Stomach (tissue), 8 donors: ENCODE measurements at regions not wholly inside any gene's neighbourhood (a gene's known extent, or its start where the extent isn't known, plus 50 kb on each side); places are given as distances from the start of the nearest gene placed in this dataset.

Source experiments
- DNase-seq, 2 donors: peaks; one replicate each; pipeline versions ENCODE4 v3.0.0 to v3.0.0-alpha.2; 2013 to 2019
- H3K27ac ChIP-seq, 5 donors: fragments of 200-600 bp in 4 of 5; sonication (generic) in 4 of 5; one replicate each; pipeline ENCODE4 v1.5.1; 2013 to 2019; ENCODE audit warnings: mild to moderate bottlenecking in 1 of 5, moderate library complexity in 1 of 5
- H3K27me3 ChIP-seq, 3 donors: fragments of 200-600 bp; sonication (generic); one replicate each; pipeline ENCODE4 v1.5.1; 2017 to 2019; ENCODE audit warnings: mixed run types in 1 of 3
- H3K36me3 ChIP-seq, 4 donors: fragments of 200-600 bp; sonication (generic); 1 replicate in 3 of 4; 2 replicates in 1 of 4; pipeline ENCODE4 v1.5.1; 2016 to 2019
- H3K4me1 ChIP-seq, 4 donors: fragments of 200-600 bp; sonication (generic); one replicate each; pipeline ENCODE4 v1.5.1; 2016 to 2019
- H3K4me3 ChIP-seq, 4 donors: fragments of 200-600 bp; sonication (generic) in 3 of 4; one replicate each; pipeline ENCODE4 v1.5.1; 2016 to 2019; ENCODE audit warnings: mild to moderate bottlenecking in 1 of 4
- H3K9me3 ChIP-seq, 4 donors: fragments of 200-600 bp; sonication (generic); one replicate each; pipeline ENCODE4 v1.5.1; 2016 to 2019
- EP300 ChIP-seq: sonication (generic); formaldehyde crosslinking; IDR thresholded peaks from one replicate; pipeline ENCODE4 v1.6.1; 2017; ENCODE audit warnings: antibody characterized with exemption
- POLR2A ChIP-seq, 4 donors: fragments of 450-650 bp; IDR thresholded peaks; one replicate each; pipeline ENCODE4 v1.6.1; 2016; ENCODE audit warnings: antibody characterized with exemption in 4 of 4, control low read depth in 2 of 4, mild to moderate bottlenecking in 1 of 4, moderate library complexity in 1 of 4
- POLR2AphosphoS5 ChIP-seq, 3 donors: sonication (generic); formaldehyde crosslinking; IDR thresholded peaks; one replicate each; pipeline ENCODE4 v1.6.1; 2016; ENCODE audit warnings: antibody characterized with exemption in 3 of 3
- WGBS, 5 donors: extraction: QIAGEN DNeasy Blood & Tissue Kit in 3 of 5; methylation state at CpG; one replicate each; pipeline versions ENCODE4 v1.1.5 to v1.1.7; 2013 to 2018; 5-methylcytosine and 5-hydroxymethylcytosine counted together
- intact Hi-C: fragments of 100-400 bp; cut with DNase I; formaldehyde crosslinking; loops from one replicate; pipeline ENCODE4 v1.15.1; 2023; ENCODE audit warnings: low total_unique reads
- TF ChIP-seq, protein P1 (sequence below), 7 experiments: fragments of 450-650 bp in 4 of 7; fragments of 200-600 bp in 3 of 7; sonication (generic) in 3 of 7; IDR thresholded peaks; one replicate each; pipeline ENCODE4 v1.5.1; 2016 to 2019; ENCODE audit warnings: antibody characterized with exemption in 7 of 7, control low read depth in 2 of 7, mild to moderate bottlenecking in 1 of 7
- donor health status: healthy with polysubstance abuse.
- donor health status: Bipolar disorder and iron deficiency.
- donor health status: healthy.

GRCh38 chr18:32577561-32577960 lies 106.9 kb upstream of the GAREM1 start:
- no peaks in the 10 kb centered on the region for H3K27me3 ChIP-seq
- 26 to 45% (median 39%) methylated on average over 2 of the region's 2 CpGs for WGBS, 5 donors
- no peak overlapping the region for H3K4me3 ChIP-seq
- no peak for DNase-seq
- TF ChIP-seq, protein P1, sequence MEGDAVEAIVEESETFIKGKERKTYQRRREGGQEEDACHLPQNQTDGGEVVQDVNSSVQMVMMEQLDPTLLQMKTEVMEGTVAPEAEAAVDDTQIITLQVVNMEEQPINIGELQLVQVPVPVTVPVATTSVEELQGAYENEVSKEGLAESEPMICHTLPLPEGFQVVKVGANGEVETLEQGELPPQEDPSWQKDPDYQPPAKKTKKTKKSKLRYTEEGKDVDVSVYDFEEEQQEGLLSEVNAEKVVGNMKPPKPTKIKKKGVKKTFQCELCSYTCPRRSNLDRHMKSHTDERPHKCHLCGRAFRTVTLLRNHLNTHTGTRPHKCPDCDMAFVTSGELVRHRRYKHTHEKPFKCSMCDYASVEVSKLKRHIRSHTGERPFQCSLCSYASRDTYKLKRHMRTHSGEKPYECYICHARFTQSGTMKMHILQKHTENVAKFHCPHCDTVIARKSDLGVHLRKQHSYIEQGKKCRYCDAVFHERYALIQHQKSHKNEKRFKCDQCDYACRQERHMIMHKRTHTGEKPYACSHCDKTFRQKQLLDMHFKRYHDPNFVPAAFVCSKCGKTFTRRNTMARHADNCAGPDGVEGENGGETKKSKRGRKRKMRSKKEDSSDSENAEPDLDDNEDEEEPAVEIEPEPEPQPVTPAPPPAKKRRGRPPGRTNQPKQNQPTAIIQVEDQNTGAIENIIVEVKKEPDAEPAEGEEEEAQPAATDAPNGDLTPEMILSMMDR (IDR thresholded peaks at IDR 0.05): no peak
- TF ChIP-seq EP300 (no peak), POLR2AphosphoS5 (IDR thresholded peaks at IDR 0.05) (no peak), POLR2A (IDR thresholded peaks at IDR 0.05) (no peak)
- no peaks in the 10 kb centered on the region for H3K4me1 ChIP-seq
- intact Hi-C loops: no loop called here
- no peaks in the 10 kb centered on the region for H3K36me3 ChIP-seq
- H3K9me3 ChIP-seq: peaks cover 0 to 5% (median 0%) of the 10 kb centered on the region in 4 donors
- no peak overlapping the region for H3K27ac ChIP-seq

GRCh38 chr18:32576296-32576916 lies 105.7 kb upstream of the GAREM1 start:
- 19 to 35% (median 27%) methylated on average over 7 of the region's 7 CpGs for WGBS, 5 donors
- intact Hi-C loops: no loop called here
- no peak overlapping the region for H3K4me3 ChIP-seq
- TF ChIP-seq EP300: no peak
- no peak for TF ChIP-seq POLR2AphosphoS5 (IDR thresholded peaks at IDR 0.05)
- TF ChIP-seq, protein P1 (IDR thresholded peaks at IDR 0.05): peak in 1 of 7 experiments; percentile 13
- no peak for TF ChIP-seq POLR2A (IDR thresholded peaks at IDR 0.05)
- H3K27me3 ChIP-seq: no peaks in the 10 kb centered on the region
- peaks cover 0 to 5% (median 0%) of the 10 kb centered on the region in 4 donors for H3K9me3 ChIP-seq
- no peaks in the 10 kb centered on the region for H3K36me3 ChIP-seq
- no peaks in the 10 kb centered on the region for H3K4me1 ChIP-seq
- peak in 1 of 2 donors; percentile 66 for DNase-seq
- H3K27ac ChIP-seq: no peak overlapping the region

DNA sequence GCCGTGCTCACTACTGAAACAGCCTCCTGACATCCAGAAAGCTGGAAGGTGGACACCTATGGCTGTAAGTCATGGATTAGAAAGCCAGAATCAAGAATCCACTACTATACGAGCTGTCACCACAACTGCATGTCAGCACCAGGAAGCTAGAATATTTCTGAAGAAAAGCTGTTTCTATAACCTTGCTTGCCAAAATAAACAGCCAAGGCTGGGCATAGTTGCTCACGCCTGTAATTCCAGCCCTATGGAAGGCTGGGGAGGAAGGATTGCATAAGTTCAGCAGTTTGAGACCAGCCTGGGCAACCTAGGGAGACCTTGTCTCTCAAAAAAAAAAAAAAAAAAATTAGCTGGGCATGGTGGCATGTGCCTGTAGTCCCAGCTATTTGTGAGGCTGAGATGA lies 96.3 kb upstream of the GAREM1 start:
- H3K36me3 ChIP-seq: no peaks in the 10 kb centered on the region
- intact Hi-C loops: no loop called here

DNA sequence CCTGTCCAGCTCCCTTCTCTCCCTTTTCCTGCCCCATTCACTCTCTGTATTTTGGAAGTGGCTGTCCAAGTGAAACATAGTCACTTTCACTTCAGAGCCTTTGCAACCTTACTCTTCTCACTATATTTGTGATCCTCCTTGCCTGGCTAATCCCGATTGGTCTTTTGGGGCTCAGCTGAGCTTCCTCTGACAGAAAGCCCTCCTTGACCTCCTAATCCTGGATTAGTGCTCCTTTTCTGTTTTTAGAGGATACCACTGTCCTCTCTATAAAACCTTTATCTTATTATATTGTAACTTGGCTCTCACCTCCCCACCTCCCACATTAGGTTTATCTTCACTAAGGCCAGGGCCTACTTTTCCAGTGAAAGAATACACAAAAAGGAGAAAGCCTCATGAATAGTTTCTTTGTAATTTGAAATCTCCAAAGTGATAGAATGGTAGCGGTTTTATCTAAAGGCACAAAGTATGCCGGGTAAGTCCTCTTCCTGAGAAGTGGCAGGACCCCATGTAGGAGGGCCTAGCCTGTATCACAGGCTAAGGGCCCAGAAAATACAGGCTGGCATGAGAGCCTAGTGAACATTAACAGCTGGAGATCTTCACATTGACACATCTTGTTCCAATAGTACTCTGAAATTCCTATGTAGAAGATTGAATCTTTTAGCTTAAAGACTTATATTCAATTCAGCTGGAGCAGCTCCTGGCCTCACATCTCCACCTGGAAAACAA lies 83.1 kb upstream of the GAREM1 start:
- WGBS, 5 donors: 35 to 62% (median 52%) methylated on average over 3 of the region's 3 CpGs
- DNase-seq: no peak
- intact Hi-C loops: no loop called here

More for the DNA sequence above, 96.3 kb upstream of the GAREM1 start:
- Histone ChIP-seq H3K9me3 (no peaks in the 10 kb centered on the region), H3K4me3 (no peak overlapping the region), H3K27me3 (no peaks in the 10 kb centered on the region), H3K27ac (no peak overlapping the region), H3K4me1 (no peaks in the 10 kb centered on the region)
- WGBS, 5 donors: 47 to 59% (median 51%) methylated on average over 3 of the region's 3 CpGs
- TF ChIP-seq, protein P1 (IDR thresholded peaks at IDR 0.05): no peak
- TF ChIP-seq POLR2AphosphoS5 (IDR thresholded peaks at IDR 0.05) (no peak), EP300 (no peak), POLR2A (IDR thresholded peaks at IDR 0.05) (no peak)
- DNase-seq: no peak

More for the DNA sequence above, 83.1 kb upstream of the GAREM1 start:
- TF ChIP-seq POLR2A (IDR thresholded peaks at IDR 0.05) (no peak), POLR2AphosphoS5 (IDR thresholded peaks at IDR 0.05) (no peak), EP300 (no peak)
- TF ChIP-seq, protein P1 (IDR thresholded peaks at IDR 0.05): no peak
- no peak overlapping the region for H3K27ac ChIP-seq
- no peaks in the 10 kb centered on the region for H3K9me3 ChIP-seq
- no peaks in the 10 kb centered on the region for H3K36me3 ChIP-seq
- peaks cover 0 to 10% (median 5%) of the 10 kb centered on the region in 4 donors for H3K4me1 ChIP-seq
- H3K4me3 ChIP-seq: no peak overlapping the region
- H3K27me3 ChIP-seq: peaks cover 0 to under 1% (median 0%) of the 10 kb centered on the region in 3 donors
